Hematopoietic multipotent progenitor cell treated with erythropoietin and hydrocortisone succinate and interleukin-3 and kit ligand, for 4 days (in vitro differentiated cells): ENCODE measurements at regions not wholly inside any gene's neighbourhood (a gene's known extent, or its start where the extent isn't known, plus 50 kb on each side); places are given as distances from the start of the nearest gene placed in this dataset.
A peak's percentile ranks its signal among the peaks of the same experiment; 100 is the strongest.
"Not testable (repeated sequence)": the region's sequence is repeated elsewhere in the genome, so short reads cannot be mapped to it uniquely, and the experiment has no call there.

ENCODE experiments used
- DNase-seq: peaks from one replicate; pipeline ENCODE4 v3.0.0-alpha.2; 2015

- no peak for DNase-seq
Measured at GRCh38 chr2:221997683-221998082, 301.1 kb downstream of the PAX3 start.

GRCh38 chr2:221997100-221997499 lies 301.7 kb downstream of the PAX3 start:
- DNase-seq = no peak

GRCh38 chr2:221994926-221995325 lies 303.9 kb downstream of the PAX3 start:
- DNase-seq = no peak

GRCh38 chr2:221984376-221984775 lies 314.4 kb downstream of the PAX3 start:
- not testable (repeated sequence) for DNase-seq

GRCh38 chr2:221981912-221982470 lies 316.8 kb downstream of the PAX3 start:
- DNase-seq = no peak

- DNase-seq = no peak
Measured at GRCh38 chr2:221975151-221975550, 323.6 kb downstream of the PAX3 start.

GRCh38 chr2:221973902-221974301 lies 324.9 kb downstream of the PAX3 start:
- no peak for DNase-seq

GRCh38 chr2:221973502-221973901 lies 325.3 kb downstream of the PAX3 start:
- no peak for DNase-seq

GRCh38 chr2:221972813-221973478 lies 325.9 kb downstream of the PAX3 start:
- DNase-seq = no peak

GRCh38 chr2:221970389-221970788 lies 328.4 kb downstream of the PAX3 start:
- DNase-seq = no peak

- no peak for DNase-seq
Measured at GRCh38 chr2:221969830-221970144, 329.0 kb downstream of the PAX3 start.

GRCh38 chr2:221969087-221969829 lies 329.5 kb downstream of the PAX3 start:
- DNase-seq = peak; percentile 62

GRCh38 chr2:221962186-221962585 lies 336.6 kb downstream of the PAX3 start:
- no peak for DNase-seq

- DNase-seq = no peak
Measured at GRCh38 chr2:221961561-221961960, 337.2 kb downstream of the PAX3 start.

GRCh38 chr2:221958224-221958623 lies 340.6 kb downstream of the PAX3 start:
- DNase-seq = no peak

- DNase-seq = no peak
Measured at GRCh38 chr2:221948076-221948475, 350.7 kb downstream of the PAX3 start.

GRCh38 chr2:221944452-221944851 lies 354.3 kb downstream of the PAX3 start:
- not testable (repeated sequence) for DNase-seq

GRCh38 chr2:221943076-221943810 lies 355.6 kb downstream of the PAX3 start:
- no peak for DNase-seq

GRCh38 chr2:221931251-221931991 lies 359.3 kb upstream of the EPHA4 start:
- no peak for DNase-seq

- no peak for DNase-seq
Measured at GRCh38 chr2:221929259-221929658, 357.2 kb upstream of the EPHA4 start.

GRCh38 chr2:221926327-221926726 lies 354.2 kb upstream of the EPHA4 start:
- DNase-seq = no peak

- no peak for DNase-seq
Measured at GRCh38 chr2:221924576-221924975, 352.5 kb upstream of the EPHA4 start.

- DNase-seq = no peak
Measured at GRCh38 chr2:221915926-221916325, 343.8 kb upstream of the EPHA4 start.
